ENCODE measurements at regions not wholly inside any gene's neighbourhood (a gene's known extent, or its start where the extent isn't known, plus 50 kb on each side); places are given as distances from the start of the nearest gene placed in this dataset.

DNA sequence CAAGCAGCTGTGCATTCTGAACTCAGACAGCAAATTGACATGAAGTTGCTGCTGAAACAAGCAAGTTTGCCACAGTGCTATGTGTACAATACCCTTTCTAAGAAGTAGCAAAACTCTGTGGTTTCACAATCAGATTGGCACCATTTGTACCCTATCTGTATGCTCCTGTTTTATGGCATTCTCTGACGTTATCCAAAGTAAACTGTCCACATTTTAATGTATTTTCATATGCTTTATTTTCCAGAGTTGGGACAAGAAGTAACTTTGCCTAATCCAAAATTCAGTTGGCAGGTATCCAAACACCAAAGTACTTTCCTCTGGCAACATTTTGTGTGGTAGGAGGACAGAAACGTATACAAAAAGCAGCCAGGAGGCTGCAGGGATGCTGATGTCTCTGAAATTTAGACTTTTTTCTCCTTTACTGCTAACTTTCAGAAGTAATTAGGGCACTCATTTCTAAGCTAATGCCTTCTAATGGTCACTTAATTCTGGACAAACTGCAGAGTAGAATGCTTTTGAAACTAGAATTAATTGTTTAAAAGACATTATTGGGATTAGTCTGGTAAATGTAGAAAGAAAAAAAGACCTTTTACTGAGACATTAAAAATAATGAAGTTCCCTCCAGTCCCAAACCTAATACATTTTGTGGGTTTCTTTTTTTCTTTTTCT, 414.7 kb upstream of the NRP1 start:
- Histone ChIP-seq H3K18ac (ENCODE audit: insufficient read length, low read depth, low read length) (no peak overlapping the region), H3K79me2 (ENCODE audit: insufficient read depth, low read length) (no peaks in the 10 kb centered on the region), H3T11ph (ENCODE audit: low read length) (no peak overlapping the region), H4K20me1 (ENCODE audit: control insufficient read depth, insufficient read depth, insufficient read length) (no peaks in the 10 kb centered on the region), H3K4me2 (ENCODE audit: insufficient read depth, insufficient read length, low read length) (no peak overlapping the region), H2BK120ac (ENCODE audit: low read depth, low read length, poor library complexity, severe bottlenecking) (no peak overlapping the region), H4K91ac (ENCODE audit: insufficient read length, low read depth, low read length) (no peak overlapping the region), H3K56ac (ENCODE audit: insufficient read length, low read depth, low read length) (no peak overlapping the region), H2BK15ac (ENCODE audit: low read depth, low read length) (no peak overlapping the region), H4K8ac (replicated peaks; ENCODE audit: insufficient read length, low read depth, low read length) (no peak overlapping the region), H2AK5ac (ENCODE audit: insufficient read length, low read length) (no peak overlapping the region), H2BK20ac (ENCODE audit: low read depth, low read length, poor library complexity, severe bottlenecking) (no peak overlapping the region), H2BK5ac (ENCODE audit: insufficient read length, low read length) (no peak overlapping the region), H3K23ac (ENCODE audit: insufficient read length, low read depth, low read length) (no peak overlapping the region), H2BK12ac (ENCODE audit: insufficient read length, low read depth, low read length) (no peak overlapping the region), H3K9me3 (ENCODE audit: control insufficient read depth, low read depth, low read length) (no peaks in the 10 kb centered on the region), H3K9ac (ENCODE audit: extremely low read depth, insufficient read length, low read length) (no peak overlapping the region), H3K79me1 (ENCODE audit: insufficient read depth, low read depth, low read length, poor library complexity, severe bottlenecking) (no peaks in the 10 kb centered on the region), H3K4ac (ENCODE audit: low read depth, low read length) (no peak overlapping the region), H3K23me2 (ENCODE audit: insufficient read length, low read depth, low read length, poor library complexity, severe bottlenecking) (no peaks in the 10 kb centered on the region), H3K4me1 (ENCODE audit: insufficient read depth, low read length) (no peaks in the 10 kb centered on the region), H3K27ac (ENCODE audit: insufficient read length, low read depth, low read length) (no peak overlapping the region), H4K5ac (ENCODE audit: insufficient read length, low read depth, low read length) (no peak overlapping the region), H3K27me3 (ENCODE audit: insufficient read depth, low read length) (no peaks in the 10 kb centered on the region), H3K14ac (ENCODE audit: insufficient read depth, low read length) (no peak overlapping the region), H2AFZ (ENCODE audit: low read length) (no peak overlapping the region)
- TF ChIP-seq, protein P1, sequence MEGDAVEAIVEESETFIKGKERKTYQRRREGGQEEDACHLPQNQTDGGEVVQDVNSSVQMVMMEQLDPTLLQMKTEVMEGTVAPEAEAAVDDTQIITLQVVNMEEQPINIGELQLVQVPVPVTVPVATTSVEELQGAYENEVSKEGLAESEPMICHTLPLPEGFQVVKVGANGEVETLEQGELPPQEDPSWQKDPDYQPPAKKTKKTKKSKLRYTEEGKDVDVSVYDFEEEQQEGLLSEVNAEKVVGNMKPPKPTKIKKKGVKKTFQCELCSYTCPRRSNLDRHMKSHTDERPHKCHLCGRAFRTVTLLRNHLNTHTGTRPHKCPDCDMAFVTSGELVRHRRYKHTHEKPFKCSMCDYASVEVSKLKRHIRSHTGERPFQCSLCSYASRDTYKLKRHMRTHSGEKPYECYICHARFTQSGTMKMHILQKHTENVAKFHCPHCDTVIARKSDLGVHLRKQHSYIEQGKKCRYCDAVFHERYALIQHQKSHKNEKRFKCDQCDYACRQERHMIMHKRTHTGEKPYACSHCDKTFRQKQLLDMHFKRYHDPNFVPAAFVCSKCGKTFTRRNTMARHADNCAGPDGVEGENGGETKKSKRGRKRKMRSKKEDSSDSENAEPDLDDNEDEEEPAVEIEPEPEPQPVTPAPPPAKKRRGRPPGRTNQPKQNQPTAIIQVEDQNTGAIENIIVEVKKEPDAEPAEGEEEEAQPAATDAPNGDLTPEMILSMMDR (conservative IDR thresholded peaks at IDR 0.05): no peak
- DNase-seq: no peak
- H3K9me3 Mint-ChIP-seq: no peaks in the 10 kb centered on the region
- H3K4me3 Mint-ChIP-seq: no peak overlapping the region
- H3K27me3 Mint-ChIP-seq (ENCODE audit: low read depth): no peaks in the 10 kb centered on the region; the same call in 1 of the 2 replicates
- WGBS (ENCODE audit: extremely low coverage, insufficient read length, low lambda C conversion rate): no CpG with 5 or more reads among the region's 2 CpGs
- no peaks in the 10 kb centered on the region for H3K4me1 Mint-ChIP-seq
- H3K36me3 Mint-ChIP-seq (ENCODE audit: insufficient read depth in 1 of 3, low read depth in 3 of 3): no peaks in the 10 kb centered on the region
- no peak overlapping the region for H3K27ac Mint-ChIP-seq

Measured in H9 (cell line).